CD4-positive, alpha-beta T cell treated with Interleukin-6 for 4 hours (primary cell): ENCODE measurements at regions not wholly inside any gene's neighbourhood (a gene's known extent, or its start where the extent isn't known, plus 50 kb on each side); places are given as distances from the start of the nearest gene placed in this dataset.

Experiments used
- DNase-seq: peaks from one replicate; pipeline ENCODE4 v3.0.0-alpha.2; 2020; ENCODE audit warnings: mixed read lengths

DNA sequence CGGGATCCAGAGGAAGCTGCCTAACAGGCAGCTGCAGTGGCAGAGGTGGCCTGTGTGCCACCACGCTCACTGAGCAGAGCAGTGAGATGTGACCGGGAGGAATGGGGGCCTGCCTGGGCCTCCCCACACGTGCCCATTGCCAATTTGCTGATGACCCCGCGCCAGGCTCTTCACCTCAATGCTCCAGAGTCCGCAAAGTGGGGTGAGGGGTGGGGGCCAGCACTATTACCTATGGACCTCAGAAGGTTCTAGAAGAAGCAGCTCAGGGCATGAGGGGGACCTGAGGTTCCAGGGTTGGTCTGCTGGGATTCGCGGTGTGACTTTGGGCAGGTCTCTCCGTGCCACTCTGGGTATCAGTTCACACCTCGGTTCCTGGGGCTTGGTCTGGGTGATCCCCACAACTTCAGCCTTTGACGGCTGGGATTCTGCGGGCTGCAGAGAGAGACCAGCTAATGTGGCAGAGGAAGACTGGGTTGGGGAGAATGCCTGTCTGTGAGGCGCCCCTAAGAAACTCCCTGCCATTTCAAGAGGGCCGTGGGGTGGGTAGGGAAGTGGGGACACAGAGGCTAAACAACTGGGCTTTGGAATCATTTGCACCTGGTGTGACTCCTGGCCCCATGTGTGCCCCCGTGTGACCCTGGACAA, 231.0 kb upstream of the MVB12B start:
- DNase-seq = no peak

DNA sequence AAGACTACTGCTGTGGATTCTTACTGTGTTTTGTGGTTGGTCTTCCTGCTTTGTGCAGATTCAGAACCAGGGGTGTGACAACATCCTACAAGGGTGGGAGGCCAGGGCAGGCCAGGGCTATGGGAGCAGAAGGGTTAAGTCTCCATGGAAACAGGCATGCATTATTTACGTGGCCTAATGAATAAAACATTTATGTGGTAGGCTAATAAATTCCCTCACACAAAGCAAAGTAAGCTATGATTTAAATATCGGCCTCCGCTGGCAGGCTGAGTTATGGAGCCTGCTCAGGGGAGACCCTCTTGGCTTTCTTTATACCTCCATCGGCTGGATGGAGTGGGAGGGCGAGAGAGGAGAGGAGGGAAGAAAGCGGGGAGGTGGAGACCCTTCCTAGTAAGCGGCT, 230.3 kb upstream of the MVB12B start:
- DNase-seq = no peak

DNA sequence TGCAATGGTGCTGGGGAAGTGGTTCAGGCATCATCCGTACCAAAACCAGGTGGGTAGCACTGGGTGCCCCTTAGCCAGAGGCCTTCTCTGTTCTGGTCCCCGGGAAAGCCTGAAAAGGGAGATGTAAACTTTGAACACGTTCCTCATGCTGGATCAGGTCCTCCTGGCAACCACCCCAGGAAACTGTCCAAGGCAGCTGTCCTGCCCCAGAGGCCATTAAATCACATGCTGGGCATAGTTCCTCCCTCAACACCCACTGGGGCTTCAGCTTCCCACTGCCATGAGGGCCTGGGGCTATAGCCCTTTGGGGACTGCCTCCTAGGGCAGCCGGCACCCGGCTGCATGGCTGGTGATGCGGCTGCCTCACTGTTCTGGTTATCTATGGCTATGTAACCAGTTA, 228.9 kb upstream of the MVB12B start:
- no peak for DNase-seq

DNA sequence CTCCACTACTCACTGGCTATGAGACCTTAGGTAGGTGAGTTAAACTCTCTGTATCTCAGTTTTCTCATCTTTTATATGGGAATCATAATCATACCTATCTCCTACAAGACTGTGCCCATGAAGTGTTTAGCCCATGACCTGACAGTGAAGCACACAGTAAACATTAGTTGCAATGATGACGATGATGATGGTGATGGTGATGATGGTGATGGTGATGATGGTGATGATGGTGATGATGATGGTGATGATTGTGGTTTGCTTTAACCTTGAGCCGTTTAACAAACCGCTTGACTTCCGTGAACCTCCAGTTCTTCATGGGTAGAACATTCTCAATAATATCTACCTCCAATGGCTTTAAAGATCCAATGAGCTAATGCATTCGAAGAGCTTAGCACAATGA, 220.2 kb upstream of the MVB12B start:
- DNase-seq = no peak

DNA sequence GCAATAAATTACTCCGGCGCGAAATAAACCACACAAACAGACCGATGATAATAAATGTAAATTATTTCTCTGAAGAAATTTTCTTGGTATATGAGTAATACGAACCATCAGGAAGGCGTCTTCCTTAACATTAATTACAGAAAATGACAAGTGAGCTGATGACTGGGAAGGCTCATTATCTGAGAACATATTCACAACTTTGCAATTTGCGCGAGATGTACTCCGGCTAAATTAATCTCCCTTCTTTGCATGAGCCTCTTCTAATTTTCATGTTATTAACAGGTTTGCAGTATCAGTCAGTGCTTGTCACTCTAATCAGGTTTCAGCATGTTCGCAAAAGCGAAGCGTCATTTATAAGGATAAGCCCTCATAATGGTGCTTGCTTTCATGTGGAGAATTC, 218.9 kb upstream of the MVB12B start:
- no peak for DNase-seq

DNA sequence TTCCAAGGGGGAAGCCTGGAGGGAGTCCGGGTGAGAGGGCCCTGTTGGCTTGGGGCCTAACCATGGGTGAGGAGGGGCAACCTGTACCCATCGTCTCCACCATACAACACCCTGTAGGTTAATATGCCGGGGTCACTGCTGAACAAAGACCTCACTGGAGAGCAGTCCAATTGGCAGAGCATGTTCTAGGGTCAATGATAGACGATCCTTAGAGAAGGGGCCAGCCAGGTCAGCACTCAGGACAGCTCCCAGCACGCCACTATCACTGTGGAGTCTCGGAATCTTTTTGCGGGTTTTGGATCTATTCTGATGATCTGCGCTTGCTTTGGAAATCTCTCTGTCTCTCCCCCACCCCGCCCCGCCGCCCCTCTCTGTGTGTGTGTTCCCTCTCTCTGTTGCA, 218.4 kb upstream of the MVB12B start:
- DNase-seq = no peak

DNA sequence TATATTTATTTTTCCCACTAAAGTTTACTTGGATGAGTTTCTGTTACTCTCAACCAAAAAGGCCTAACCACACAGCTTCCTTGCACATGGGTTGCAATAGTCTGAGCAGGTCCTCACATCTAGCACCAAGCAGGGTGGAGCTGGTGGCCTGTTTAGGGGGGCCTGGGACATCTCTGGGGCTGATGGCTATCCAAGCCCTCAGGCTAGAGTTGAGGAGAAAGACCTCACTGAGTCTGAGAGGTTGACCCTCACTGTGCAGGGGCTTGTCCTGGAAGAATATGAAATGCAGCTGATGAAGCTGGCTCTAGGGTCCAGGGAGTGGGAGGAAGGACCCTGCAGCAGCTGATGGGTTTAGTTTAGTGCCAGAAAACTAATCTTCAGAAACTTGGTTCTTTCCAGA, 217.1 kb upstream of the MVB12B start:
- no peak for DNase-seq

DNA sequence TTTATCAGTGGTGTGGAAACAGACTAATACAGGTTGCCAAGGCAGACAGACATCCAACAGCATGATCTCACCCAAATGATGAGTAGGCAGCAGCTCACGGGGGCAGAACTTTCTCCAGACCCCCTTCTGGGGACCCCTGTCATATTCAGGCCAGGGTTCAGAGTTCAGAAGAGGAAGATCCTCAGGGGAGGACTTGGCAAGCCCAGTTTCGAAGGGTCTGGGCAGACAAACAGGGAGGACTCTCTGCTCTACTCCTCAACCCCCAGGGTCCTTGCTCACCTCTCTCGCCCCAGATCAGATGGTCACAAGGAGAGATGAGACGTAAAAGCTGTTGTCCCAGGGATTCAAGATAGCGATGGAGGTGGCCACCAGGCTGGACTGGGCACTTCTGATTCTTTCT, 215.1 kb upstream of the MVB12B start:
- no peak for DNase-seq

DNA sequence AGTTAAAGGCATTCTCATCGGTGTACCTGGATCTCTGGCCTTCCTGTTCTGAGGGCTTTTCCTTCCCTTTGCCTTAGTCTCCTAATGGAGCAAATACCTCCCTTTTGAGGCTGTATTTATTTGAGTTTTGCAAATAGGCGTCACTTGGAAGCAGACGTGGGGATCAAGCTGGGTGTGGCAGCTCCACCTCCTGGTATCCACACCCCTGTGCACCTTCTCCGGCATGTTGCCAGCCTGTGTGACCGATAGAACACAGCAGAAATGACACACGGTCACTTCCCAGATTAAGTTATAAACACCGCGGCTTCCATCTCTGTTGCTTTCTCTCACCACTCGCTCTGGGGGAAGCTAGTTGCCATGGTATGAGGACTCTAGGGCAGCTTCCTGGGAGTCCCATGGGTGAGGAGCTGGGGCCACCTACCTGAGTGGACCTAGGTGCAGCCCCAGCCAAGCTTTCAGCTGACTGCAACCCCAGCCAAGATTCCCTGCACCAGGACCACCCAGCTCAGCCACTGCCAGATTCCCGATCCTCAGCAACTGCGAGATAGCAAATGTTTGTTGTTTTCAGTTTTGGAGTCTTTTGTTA, 214.4 kb upstream of the MVB12B start:
- no peak for DNase-seq

DNA sequence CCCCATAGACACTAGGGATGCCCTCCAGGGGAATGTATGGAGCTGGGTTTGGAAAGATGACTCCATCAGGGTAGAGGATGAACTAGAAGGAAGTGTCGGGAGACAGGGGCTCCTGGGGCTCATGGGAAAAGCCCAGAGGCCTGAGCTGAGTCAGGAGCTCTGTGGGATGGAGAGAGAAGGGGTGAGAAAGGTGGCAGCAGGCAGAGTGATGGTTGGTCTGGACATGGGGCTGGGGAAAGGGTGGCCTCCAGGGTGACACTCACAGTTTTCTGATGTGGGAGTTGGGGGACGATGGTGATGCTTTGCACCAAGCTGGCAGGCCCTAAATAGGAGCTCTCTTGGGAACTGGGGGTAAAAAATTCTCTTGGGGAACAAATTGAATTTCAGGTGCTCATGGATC, 213.5 kb upstream of the MVB12B start:
- no peak for DNase-seq

DNA sequence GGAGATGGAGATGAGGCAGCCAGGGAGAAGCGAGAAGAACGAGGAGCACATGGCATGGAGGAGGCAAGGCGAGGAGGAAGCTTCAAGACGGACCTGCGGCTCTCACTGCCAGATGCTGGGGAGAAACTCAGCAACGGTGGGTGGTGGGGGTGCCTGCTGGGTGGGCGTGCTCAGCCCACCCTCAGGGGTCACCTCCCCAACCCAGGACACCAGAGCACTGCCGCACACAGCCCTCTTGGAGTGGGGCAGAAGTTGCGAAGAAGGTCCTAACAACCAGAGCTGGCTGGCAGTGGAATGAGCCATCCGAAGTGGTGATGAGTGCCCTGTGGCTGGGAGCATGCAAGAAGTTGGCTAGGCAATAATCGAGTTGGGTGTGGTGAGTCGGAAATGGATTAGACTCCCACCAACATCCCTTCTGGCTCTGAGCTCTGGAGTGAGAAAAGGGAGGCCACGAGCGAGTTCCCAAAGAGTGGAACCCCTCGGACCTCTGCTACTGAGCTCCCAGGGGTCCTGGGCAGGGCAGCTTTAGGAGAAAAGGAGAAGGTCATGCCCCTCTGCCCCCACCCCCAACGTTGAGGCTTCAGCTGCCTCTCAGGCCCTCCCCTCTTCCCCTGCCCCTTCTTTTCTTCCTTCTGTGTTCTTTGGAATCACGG, 212.7 kb upstream of the MVB12B start:
- no peak for DNase-seq

DNA sequence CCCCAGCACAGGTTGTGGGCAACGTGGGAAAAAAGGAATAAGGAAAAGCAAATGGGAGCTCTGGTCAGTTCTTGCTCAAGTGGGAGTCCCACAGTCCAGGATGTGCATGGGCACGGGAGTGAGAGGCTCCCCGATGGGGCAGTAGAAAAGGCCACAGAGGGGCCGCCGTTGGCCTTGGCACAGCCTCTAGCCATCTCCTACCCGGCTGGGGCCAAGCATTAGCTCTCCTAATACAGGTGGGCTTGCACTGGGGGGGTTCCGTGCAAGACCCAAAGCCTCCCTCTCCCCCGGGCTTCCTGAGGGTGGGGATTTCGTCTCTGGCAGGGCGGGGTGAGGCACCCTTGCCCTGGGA, 212.2 kb upstream of the MVB12B start:
- no peak for DNase-seq

DNA sequence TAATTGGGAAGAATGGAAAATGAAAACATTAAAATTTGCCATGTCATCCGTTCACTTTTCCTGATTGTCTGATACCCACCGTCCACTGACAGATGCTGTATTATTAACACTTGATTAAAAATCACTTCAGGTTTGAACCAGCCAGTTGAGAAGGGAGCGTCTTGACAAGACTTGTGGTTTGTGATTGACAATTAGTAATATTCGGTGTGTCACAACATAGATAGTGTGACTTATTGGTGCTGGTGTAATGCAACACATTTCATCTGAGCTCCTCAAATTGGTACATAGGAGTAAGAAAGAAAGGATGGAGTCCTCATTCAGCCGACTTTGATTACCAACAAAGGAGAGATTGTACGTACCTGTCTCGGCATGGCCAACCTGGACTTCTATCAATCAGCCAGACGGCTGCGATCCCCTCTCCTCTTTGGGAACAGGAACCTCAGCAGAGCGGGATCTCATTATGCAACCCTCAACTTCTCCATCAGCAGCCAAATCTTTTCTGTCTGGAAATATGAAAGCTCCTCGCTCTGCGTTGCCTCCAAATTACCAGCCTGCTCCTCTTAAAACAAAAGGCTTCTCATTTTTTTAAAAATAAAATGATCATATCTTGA, 211.7 kb upstream of the MVB12B start:
- no peak for DNase-seq

DNA sequence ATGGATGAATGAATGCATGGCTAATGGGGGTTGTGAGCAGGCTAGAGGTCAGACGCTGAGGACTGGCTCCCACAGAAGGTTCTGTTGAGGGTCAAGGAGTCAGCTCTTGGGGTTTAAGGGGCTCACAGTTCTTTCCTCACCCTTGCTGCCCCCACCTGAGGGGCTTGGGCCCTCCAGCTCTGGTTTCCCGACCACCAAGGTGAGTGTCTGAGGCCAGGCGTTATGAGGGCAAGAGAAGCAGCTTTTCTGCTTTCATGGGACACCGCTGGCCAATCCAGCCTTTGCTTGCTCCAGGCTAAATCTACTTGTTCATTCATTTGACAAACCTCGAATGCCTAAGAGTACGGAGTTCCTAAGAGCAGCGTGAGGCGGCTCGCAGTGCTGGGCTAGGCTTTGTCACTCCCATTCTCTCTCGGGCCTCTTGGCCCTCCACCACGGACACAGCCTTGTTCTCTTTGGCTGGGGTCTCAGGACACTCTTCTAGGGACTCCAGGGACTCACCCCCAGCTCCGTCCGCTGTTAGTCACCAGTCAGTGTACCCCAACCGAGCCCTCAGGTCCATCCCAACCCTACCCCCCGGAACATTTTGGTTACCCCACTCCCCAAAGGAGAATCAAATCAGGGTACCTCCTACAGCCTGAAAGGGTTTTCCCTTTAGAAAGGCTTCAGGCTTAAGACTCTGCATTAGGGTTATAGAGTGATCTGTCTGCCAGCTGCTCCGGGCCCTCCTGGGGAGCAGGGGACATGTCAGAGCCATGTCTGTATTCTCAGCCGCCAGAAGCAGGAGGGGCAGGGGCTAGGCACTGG, 210.1 kb upstream of the MVB12B start:
- DNase-seq = no peak

DNA sequence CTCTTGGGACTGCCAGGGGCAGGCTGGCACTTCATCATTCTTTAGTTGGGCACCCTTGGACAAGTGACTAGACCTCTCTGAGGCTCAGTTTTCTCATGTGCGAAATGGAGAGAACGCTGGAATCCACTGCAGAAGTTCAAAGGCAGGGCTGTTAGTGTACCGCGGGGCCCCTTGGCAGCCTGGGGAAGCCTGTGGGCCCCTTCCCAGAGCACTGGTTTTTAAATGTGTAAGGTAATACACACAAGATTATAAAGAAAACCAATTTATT, 209.5 kb upstream of the MVB12B start:
- no peak for DNase-seq

DNA sequence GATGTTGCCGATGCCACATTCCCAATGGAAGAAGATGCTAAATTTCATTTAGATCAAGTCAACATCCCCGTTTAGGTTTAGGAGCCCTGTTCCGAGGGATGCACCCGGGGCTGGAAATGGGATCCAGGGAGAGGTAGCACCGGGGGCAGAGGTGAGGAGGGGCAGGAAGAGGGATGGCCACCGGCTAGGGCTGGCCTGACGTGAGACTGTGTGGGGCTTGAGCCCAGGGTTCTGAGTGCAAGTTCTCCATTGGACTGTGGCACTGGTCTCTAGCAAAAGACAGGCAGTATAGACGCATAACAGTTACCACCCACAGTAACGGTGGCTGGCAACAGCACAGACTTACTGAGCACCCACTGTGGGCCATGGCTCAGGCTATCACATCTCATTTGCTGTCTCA, 209.0 kb upstream of the MVB12B start:
- no peak for DNase-seq

DNA sequence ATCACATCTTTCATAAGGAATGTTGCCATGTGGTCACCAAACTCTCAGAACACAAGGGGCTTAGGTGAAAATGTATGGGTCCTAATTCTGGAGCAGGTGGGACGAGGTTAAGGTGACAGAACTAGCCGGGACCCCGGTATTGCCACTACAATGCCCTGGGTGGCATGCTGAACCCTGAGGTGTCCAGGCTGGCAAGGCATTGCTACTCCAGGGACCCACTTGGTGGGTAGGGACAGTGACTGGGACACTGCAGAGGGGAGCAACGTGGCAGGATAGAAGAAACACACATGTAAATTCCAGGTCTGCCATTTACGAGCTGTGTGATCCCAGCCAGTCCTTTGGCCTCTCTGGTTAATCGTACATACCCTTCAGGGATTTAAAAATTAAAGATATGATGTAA, 206.9 kb upstream of the MVB12B start:
- no peak for DNase-seq

DNA sequence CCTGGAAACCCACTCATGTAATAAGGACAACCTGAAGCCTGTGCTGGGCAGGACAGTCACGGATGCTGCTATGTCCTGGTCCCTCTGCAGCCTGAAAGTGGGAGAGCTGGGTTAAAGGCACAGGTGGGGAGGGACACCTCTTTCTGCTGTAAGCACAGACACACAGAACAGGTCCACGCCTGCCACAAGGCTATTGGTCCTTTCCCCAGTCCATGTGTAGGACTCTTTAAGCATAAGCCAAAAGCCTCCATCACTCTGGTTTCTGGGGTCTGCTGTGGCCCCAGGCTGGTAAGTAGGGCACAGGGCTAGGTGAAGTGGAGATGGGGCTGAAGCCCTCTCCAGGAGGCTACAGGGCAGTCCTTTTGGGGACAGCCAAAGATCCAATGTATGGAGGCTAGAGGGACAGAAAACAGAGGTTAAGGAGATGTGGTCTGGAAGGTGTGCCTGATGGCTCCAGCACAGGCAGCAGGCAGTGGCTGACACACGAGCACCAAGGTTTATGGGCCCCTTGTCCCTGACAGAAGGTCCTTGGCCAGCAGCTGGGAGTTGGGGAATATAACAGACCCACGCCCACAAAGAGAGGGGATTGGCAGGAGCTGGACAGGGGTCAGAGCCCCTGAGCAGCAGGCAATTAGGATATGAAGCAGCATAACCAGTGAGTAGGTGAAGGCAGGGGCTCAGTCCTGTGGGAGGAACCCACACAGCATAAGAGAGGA, 203.6 kb upstream of the MVB12B start:
- no peak for DNase-seq

DNA sequence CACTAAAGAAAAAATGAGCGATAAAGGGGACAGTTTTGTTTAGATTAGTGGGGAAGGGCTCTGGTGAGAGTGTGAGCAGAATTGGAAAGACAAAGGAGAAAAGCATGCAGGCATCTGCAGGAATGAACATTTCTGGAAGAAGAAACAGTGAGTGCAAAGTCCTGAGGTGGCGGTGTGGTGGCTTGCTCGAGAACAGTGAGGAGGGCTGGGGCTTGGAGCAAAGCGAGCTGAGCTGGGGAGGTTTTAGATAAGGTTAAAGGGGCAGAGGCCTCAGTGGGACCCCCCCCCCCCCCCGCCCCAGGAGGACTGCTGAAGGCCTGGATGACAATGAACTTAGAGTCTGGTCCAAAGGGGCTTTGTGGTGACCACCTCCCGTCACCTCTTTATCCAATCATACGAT, 202.7 kb upstream of the MVB12B start:
- DNase-seq = no peak

DNA sequence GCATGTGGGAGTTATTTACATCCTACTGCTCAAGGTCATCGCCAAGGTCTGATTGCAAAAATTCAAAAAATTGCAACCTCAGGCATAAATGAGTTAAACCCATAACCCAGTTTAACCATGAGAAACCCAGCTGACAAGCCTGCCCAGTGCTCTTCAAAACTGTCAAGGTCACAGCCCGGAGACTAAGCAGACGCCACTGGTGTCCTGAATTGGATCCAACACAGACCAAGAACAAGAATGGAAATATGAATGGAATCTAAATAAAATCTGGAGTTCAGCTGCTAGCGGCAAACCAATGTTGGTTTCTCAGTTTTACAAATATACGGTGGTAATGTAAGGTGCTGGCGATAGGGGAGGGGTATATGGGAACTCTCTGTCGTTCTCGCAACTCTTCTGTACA, 201.5 kb upstream of the MVB12B start:
- no peak for DNase-seq

DNA sequence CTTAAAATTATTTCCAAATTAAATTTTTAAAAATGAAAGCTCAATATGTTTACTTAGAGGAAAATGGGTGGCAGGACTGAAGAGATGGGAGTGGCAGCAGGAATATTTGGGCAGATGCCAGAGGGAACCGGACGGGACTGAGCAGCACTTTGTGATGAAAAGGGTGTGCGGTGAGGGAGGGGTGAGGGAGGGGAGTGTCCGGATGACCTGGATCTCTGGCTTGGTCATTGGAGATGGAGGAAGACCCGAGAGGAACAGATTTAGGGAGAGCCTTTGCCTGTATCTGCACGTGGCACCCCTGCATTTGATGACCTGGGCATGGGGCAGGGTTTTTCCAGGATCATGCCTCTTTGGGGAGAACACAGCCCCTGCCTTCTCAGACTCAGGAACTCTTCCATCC, 201.1 kb upstream of the MVB12B start:
- DNase-seq = no peak

DNA sequence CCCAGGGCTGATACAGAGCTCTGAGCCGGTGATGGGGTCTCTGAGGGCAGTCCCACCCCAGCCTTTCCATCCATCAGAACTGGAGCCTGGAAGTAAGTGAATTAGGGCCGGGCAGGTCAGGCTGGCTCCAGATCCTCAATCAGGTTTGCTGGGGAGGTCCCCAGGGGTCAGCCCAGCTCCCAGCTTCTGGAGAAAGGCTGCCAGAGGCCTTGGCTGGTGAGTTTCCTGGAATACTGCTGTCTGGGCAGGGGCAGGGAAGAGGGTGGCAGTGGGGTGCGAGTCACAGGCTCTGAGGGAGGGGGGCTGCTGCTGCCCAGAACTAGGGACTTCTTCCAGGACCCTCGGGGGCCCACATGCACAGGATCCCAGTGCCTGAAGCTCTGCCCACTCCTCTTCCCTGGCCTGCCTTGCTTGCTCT, 200.6 kb upstream of the MVB12B start:
- DNase-seq = no peak

DNA sequence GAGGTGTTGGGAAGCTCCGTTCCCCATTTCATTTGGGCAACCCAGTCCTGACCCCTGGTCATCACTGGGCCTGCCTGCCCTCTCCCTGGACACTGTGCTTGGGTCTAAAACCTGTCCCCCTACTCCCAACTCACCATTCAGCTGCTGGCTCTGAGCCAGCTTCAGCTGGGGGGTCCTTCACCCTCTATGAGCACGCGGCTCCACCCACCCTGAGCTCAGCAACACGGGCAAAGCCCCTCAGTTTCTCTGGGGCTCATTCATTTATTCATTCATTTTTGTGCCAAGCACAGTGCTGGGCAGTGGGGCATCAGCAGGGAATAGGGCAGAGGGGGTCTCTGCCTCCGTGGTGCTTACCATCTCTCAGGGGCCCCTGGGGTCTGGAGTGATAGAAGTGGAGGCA, 199.8 kb upstream of the MVB12B start:
- DNase-seq = no peak
